NCI-H82 treated with DMSO at 0.1 percent for 48 hours (cell line): ENCODE measurements at regions not wholly inside any gene's neighbourhood (a gene's known extent, or its start where the extent isn't known, plus 50 kb on each side); places are given as distances from the start of the nearest gene placed in this dataset.

Source experiments
- DNase-seq: peaks from one replicate; lab custom pipeline; 2025; ENCODE audit not compliant: unreplicated experiment; lab: John Stamatoyannopoulos, UW

- DNase-seq = no peak
These were observed 357.7 kb upstream of the SOX5 start for GRCh38 chr12:24307153-24307552.

GRCh38 chr12:24306001-24306400 lies 356.5 kb upstream of the SOX5 start:
- no peak for DNase-seq

GRCh38 chr12:24304285-24304684 lies 354.8 kb upstream of the SOX5 start:
- DNase-seq = no peak

GRCh38 chr12:24302708-24303107 lies 353.2 kb upstream of the SOX5 start:
- no peak for DNase-seq

GRCh38 chr12:24297516-24297915 lies 348.0 kb upstream of the SOX5 start:
- DNase-seq = no peak

- no peak for DNase-seq
These were observed 344.1 kb upstream of the SOX5 start for GRCh38 chr12:24293549-24293948.

- DNase-seq = no peak
These were observed 338.5 kb upstream of the SOX5 start for GRCh38 chr12:24287963-24288362.

- no peak for DNase-seq
These were observed 336.0 kb upstream of the SOX5 start for GRCh38 chr12:24285448-24285847.

GRCh38 chr12:24281341-24281740 lies 331.9 kb upstream of the SOX5 start:
- no peak for DNase-seq

GRCh38 chr12:24280056-24280842 lies 330.8 kb upstream of the SOX5 start:
- no peak for DNase-seq

GRCh38 chr12:24278832-24279231 lies 329.4 kb upstream of the SOX5 start:
- DNase-seq = no peak

GRCh38 chr12:24270965-24271364 lies 321.5 kb upstream of the SOX5 start:
- DNase-seq = no peak

GRCh38 chr12:24270464-24270863 lies 321.0 kb upstream of the SOX5 start:
- no peak for DNase-seq

- DNase-seq = no peak
These were observed 319.3 kb upstream of the SOX5 start for GRCh38 chr12:24268663-24269186.

GRCh38 chr12:24266982-24267381 lies 317.5 kb upstream of the SOX5 start:
- no peak for DNase-seq

- no peak for DNase-seq
These were observed 307.2 kb upstream of the SOX5 start for GRCh38 chr12:24256684-24257083.

- no peak for DNase-seq
These were observed 306.6 kb upstream of the SOX5 start for GRCh38 chr12:24255920-24256665.

- no peak for DNase-seq
These were observed 303.1 kb upstream of the SOX5 start for GRCh38 chr12:24252602-24253001.

- DNase-seq = no peak
These were observed 297.5 kb upstream of the SOX5 start for GRCh38 chr12:24246934-24247333.

- DNase-seq = no peak
These were observed 296.9 kb upstream of the SOX5 start for GRCh38 chr12:24246376-24246775.

GRCh38 chr12:24244801-24245200 lies 295.3 kb upstream of the SOX5 start:
- DNase-seq = no peak

- no peak for DNase-seq
These were observed 294.8 kb upstream of the SOX5 start for GRCh38 chr12:24244231-24244630.
